CD4-positive, alpha-beta T cell treated with Interferon alpha-2 for 1 hour (primary cell): ENCODE measurements at regions not wholly inside any gene's neighbourhood (a gene's known extent, or its start where the extent isn't known, plus 50 kb on each side); places are given as distances from the start of the nearest gene placed in this dataset.
"Not testable (repeated sequence)": the region's sequence is repeated elsewhere in the genome, so short reads cannot be mapped to it uniquely, and the experiment has no call there.

Source experiments
- DNase-seq, 2 donors: peaks; one replicate each; pipeline ENCODE4 v3.0.0-alpha.2; 2020 to 2022

DNA sequence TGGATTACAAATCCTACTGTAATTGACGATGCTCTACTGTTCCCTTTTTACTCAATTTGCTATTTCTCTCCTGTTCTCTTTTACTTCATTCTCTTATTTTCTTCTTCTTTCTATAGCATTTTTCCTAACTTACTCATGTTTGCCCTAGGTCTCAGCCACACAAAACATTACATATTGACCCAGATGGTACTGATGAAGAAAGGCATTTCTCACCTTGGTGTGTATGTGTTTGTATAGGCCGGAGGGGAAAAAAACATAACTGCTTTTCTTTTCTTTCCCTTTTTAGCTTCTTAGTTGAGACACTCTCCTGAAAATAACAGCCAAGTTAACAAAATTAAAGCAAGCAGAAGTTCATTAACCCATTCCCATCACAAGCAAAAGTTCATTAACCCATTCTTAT is 1019.8 kb upstream of the CDH18 start:
- DNase-seq = no peak

- DNase-seq = not testable (repeated sequence)
Observed at GRCh38 chr5:20988933-20989332, 1000.9 kb upstream of the CDH18 start.

DNA sequence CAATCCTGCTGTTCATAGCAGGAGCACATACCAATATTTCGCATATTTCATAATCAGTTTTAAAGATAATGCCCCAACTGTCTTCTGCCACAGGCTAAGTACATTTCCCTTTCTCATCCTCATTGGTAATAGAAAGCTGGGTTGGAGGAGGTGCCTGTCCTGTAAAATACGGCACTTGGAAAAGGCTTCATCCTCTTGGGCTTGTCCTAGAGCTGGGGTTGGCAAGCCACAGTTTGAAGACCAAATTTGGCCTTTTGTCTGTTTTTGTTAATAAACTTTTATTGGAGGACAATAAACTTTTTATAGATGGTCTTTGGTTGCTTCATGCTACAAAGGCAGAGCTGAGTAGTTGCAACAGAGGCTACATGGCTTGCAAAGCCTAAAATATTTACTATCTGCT is 997.8 kb upstream of the CDH18 start:
- no peak for DNase-seq

GRCh38 chr5:20974426-20974825 is 986.4 kb upstream of the CDH18 start:
- DNase-seq = no peak

DNA sequence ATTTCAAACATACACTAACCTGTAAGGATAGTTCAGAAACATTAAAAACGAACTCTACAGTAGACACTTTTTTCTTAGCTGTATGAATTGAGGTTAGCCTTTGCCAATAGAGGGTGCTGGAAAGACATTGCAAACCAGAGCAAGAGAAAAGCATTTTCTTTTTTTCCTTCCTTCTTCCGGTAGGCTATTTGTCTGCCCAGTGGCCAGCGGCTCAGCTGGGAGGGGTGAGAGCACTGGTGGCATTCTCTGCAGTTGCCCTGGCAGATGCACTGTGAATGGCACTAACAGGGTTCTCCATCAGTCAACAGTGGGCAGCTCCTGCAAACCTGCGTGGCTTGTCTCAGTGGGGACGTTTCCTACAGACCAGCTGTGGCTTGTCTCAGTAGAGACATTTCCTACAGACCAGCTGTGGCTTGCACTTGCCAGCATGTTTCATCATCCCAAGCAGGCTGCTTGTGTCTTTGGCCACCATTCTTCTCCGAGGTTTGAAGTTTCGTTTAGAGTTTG is 984.5 kb upstream of the CDH18 start:
- DNase-seq = no peak

GRCh38 chr5:20959347-20959746 is 971.3 kb upstream of the CDH18 start:
- no peak for DNase-seq

DNA sequence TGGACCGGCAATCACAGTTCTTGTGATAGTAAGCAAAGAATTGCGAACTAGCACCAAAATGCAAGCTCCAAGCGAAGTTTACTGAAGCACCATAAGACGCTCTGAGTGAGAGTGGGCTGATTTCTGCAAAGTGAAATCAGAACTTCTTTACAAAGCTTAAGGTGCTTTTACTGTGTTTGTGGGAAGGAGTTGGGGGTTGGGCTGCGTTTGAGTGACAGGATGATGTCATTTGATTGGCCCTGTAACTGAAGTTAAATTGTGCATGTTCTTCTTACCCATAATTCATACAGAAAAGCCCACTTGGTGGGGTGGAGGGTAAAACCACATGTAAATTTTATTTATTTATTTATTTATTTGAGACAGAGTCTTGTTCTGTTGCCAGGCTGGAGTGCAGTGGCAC is 970.6 kb upstream of the CDH18 start:
- no peak for DNase-seq

DNA sequence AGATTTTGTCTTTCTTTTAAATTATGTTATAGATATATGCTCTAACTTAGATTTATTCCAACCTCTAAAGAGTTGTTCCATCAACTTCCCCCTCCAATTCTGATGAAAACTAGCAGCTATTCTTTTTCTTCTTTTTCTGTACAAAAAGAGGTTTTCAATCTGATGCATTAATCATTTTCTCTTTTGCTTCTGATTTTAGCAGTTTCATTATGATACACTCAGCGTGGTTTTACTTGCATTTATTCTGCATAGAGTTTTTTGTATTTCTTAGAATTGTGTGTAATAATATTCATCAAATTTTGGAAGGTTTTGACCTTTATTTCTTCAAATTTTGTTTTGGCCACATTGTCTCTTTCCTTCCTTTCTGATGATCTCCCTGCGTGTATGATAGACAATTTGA is 968.1 kb upstream of the CDH18 start:
- DNase-seq = no peak

- DNase-seq = no peak
Observed at GRCh38 chr5:20949636-20950035, 961.6 kb upstream of the CDH18 start.

GRCh38 chr5:20943183-20943971 is 955.4 kb upstream of the CDH18 start:
- not testable (repeated sequence) for DNase-seq

- DNase-seq = not testable (repeated sequence)
Observed at GRCh38 chr5:20942603-20943002, 954.6 kb upstream of the CDH18 start.

DNA sequence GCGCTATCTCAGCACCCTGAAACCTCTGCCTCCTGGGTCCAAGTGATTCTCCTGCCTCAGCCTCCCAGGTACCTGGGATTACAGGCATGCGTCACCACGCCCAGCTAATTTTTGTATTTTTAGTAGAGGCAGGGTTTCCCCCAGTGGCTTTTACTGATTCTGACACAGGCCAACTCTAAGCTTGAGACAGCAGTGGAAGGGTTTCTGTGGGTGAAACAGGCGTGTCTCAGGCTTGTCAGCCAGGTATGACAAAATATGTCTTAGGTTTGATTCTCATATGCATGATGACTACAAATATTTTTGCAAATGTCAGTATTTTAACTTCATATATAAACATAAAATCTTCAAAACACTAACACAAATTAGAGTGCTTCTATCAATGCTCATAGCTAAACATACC is 952.8 kb upstream of the CDH18 start:
- DNase-seq = not testable (repeated sequence)

DNA sequence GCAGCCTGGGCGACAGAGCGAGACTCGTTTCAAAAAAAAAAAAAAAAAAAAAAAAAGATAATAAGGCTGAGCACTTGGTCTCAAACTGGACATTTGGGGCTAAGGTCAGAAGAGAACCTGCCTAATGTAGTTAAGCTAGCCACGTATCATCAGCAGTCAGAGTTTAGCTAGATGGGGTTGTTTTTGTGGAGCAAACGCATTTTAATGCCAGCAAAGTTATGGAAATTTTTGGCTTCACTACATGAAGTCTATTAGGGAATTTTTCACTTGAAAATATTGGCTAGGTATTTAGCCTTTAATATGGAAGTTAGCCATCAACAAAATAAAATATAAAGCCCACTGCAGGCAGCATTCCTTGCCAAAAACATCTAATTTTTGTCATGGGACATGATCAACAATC is 902.9 kb upstream of the CDH18 start:
- not testable (repeated sequence) for DNase-seq

DNA sequence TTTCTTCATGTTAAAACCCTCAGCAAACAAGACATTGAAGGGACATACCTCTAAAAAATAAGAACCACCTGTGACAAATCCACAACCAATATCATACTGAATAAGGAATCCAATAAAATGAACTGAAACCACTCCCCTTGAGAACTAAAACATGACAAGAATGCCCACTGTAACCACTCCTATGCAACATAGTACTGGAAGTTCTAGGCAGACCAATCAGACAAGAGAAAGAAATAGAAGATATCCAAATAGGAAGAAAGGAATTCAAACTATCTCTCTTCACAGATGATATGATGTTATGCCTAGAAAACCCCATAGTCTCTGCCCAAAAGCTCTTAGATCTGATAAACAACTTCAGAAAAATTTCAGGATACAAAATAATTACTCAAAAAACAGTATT is 887.7 kb upstream of the CDH18 start:
- not testable (repeated sequence) for DNase-seq

GRCh38 chr5:20865892-20866291 is 877.9 kb upstream of the CDH18 start:
- DNase-seq = not testable (repeated sequence)

- no peak for DNase-seq
Observed at GRCh38 chr5:20833081-20833627, 845.2 kb upstream of the CDH18 start.

DNA sequence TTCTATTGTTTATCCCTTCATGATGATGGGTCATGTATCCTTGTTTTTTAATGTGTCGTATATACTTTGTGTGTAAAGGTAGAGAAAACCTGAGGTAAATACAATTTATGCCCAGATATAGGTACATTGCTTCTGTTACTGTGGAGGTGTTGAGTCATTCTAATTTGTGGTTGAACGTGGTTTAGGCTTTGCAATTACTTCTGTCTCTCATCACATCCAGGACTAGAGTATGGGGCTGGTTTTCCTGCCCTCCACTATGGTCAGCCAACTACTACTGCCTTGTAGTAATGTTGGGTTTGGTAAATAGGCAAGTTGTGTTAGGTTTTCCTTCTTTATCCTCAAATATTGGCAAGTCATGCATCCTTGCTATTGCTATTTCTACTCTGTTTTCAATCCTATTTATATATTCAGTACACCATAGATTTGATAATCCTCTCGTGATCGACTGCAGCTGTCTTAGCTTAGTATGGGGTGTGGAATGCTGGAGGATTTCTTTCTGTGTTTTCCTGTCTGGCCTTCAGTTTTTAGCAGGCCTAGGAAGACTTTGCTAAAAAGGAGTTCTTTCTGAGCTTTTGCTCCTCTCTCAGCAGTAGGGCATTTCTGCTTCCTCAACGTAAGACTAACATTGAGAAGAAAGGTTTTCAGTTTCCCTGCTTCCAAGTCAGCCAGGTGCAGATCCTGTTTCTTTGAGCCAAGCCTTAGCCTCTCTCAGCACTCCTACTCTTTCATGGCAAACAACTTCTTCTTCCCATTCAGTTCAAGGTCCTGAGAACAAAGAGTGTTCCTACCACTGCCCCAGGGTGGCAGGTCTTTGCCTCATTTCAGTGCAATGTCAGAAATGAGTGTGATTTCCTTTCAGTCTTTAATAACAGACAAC is 844.4 kb upstream of the CDH18 start:
- DNase-seq = no peak

GRCh38 chr5:20825951-20826350 is 838.0 kb upstream of the CDH18 start:
- DNase-seq = not testable (repeated sequence)

- DNase-seq = not testable (repeated sequence)
Observed at GRCh38 chr5:20797216-20797615, 809.2 kb upstream of the CDH18 start.

GRCh38 chr5:20784755-20785154 is 796.8 kb upstream of the CDH18 start:
- DNase-seq = not testable (repeated sequence)

GRCh38 chr5:20783484-20783883 is 795.5 kb upstream of the CDH18 start:
- not testable (repeated sequence) for DNase-seq

DNA sequence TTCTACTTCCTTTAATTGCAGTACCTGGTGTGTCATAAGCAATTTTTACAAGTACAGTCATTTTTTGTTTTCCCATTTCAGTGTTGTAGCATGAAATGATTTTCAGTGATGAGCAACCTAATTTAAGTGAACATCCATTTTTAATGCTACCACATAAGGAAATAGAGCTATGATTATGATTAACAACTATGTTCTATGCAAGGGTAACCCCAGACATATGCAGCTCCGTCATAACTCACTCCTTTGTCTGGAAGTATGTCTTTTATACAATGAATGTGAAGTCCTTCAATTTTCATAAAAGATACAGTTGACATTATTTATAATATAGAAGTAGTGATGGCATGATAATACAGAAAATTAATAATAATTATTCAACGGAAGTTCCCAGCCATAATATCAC is 783.3 kb upstream of the CDH18 start:
- not testable (repeated sequence) for DNase-seq

DNA sequence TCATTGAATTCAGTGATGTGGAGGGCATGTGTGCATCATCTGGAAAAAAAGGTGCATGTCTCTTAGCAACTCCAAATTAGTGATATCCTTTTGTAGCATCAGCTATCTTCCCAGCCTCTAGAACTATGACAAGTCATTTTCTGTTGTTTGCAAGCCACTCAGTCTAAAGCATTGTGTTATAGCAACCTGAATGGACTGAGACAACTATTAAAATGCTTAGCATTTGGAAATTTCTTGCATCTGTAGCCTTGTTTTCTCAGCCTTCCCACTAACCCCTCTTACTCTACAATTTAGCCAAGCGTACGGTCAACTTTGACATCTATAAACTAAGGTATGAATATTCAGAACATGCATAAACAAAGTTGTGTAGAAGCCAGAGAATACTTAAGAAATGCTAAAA is 777.1 kb upstream of the CDH18 start:
- DNase-seq = not testable (repeated sequence)
